ENCODE measurements at regions not wholly inside any gene's neighbourhood (a gene's known extent, or its start where the extent isn't known, plus 50 kb on each side); places are given as distances from the start of the nearest gene placed in this dataset.
A peak's percentile ranks its signal among the peaks of the same experiment; 100 is the strongest.

DNA sequence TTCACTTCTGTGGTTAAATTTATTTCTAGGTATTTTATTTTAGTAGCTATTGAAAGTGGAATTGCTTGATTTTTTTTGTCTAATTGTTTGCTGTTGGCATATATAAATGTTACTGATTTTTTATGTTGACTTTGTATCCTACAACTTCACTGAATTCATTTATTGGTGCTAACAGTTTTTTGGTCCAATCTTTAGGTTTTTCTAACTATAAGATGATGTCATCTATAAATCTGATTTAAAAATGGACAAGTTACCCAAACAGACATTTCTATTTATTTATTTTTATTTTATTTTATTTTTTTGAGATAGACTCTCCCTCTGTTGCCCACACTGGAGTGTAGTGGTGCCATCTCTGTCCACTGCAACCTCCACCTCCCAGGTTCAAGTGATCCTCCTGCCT is 162.3 kb downstream of the COX7C start:
- H3K4me3 Mint-ChIP-seq: no peak overlapping the region
- TF ChIP-seq CTCF (conservative IDR thresholded peaks at IDR 0.05): no peak

DNA sequence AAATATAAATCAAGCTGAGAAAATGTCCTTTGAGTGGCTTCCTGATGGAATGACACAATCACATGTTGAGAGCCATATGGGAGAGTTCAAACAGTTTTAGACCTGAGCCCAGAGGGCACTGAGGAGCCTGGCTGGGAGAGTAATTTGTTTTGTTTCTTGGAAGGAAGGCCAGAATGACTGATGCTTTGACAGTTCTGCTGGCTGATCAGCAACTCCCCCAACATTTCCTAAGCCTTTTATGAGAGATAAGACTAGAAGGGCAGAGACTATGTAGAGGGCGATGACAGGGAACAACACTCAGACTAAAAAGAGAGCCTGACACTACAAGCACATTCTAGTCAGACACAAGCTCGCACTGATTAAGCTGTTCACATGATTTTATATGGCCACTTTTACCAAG is 169.2 kb downstream of the COX7C start:
- peak overlapping the region; percentile 22 for H3K27ac Mint-ChIP-seq (ENCODE audit: unreplicated experiment)
- H3K4me3 Mint-ChIP-seq: no peak overlapping the region

More for the DNA sequence above, 162.3 kb downstream of the COX7C start:
- Mint-ChIP-seq H3K27ac (ENCODE audit: unreplicated experiment) (no peak overlapping the region), H3K36me3 (ENCODE audit: low read depth) (no peaks in the 10 kb centered on the region), H3K4me1 (no peaks in the 10 kb centered on the region), H3K27me3 (ENCODE audit: low read depth) (no peaks in the 10 kb centered on the region), H3K9me3 (peaks cover 11% of the 10 kb centered on the region)
- no peak for DNase-seq (ENCODE audit: low read depth, low spot score)

GRCh38 chr5:86795659-86796058 is 177.9 kb downstream of the COX7C start:
- DNase-seq (ENCODE audit: low read depth, low spot score): no peak
- H3K4me3 Mint-ChIP-seq: no peak overlapping the region
- H3K27ac Mint-ChIP-seq (ENCODE audit: unreplicated experiment): no peak overlapping the region
- TF ChIP-seq CTCF (conservative IDR thresholded peaks at IDR 0.05): no peak
- peaks cover 6% of the 10 kb centered on the region for H3K4me1 Mint-ChIP-seq
- peaks cover 2% of the 10 kb centered on the region for H3K9me3 Mint-ChIP-seq
- no peaks in the 10 kb centered on the region for H3K27me3 Mint-ChIP-seq (ENCODE audit: low read depth)
- no peaks in the 10 kb centered on the region for H3K36me3 Mint-ChIP-seq (ENCODE audit: low read depth)

More for the DNA sequence above, 169.2 kb downstream of the COX7C start:
- no peak for TF ChIP-seq CTCF (conservative IDR thresholded peaks at IDR 0.05)
- Mint-ChIP-seq H3K9me3 (no peaks in the 10 kb centered on the region), H3K27me3 (ENCODE audit: low read depth) (no peaks in the 10 kb centered on the region), H3K4me1 (peaks cover 9% of the 10 kb centered on the region), H3K36me3 (ENCODE audit: low read depth) (no peaks in the 10 kb centered on the region)
- no peak for DNase-seq (ENCODE audit: low read depth, low spot score)

GRCh38 chr5:86797677-86798076 is 179.9 kb downstream of the COX7C start:
- H3K27me3 Mint-ChIP-seq (ENCODE audit: low read depth): no peaks in the 10 kb centered on the region
- H3K27ac Mint-ChIP-seq (ENCODE audit: unreplicated experiment): no peak overlapping the region
- no peak overlapping the region for H3K4me3 Mint-ChIP-seq
- peaks cover 2% of the 10 kb centered on the region for H3K9me3 Mint-ChIP-seq
- no peak for TF ChIP-seq CTCF (conservative IDR thresholded peaks at IDR 0.05)
- H3K4me1 Mint-ChIP-seq: peaks cover 6% of the 10 kb centered on the region
- DNase-seq (ENCODE audit: low read depth, low spot score): no peak
- H3K36me3 Mint-ChIP-seq (ENCODE audit: low read depth): no peaks in the 10 kb centered on the region

DNA sequence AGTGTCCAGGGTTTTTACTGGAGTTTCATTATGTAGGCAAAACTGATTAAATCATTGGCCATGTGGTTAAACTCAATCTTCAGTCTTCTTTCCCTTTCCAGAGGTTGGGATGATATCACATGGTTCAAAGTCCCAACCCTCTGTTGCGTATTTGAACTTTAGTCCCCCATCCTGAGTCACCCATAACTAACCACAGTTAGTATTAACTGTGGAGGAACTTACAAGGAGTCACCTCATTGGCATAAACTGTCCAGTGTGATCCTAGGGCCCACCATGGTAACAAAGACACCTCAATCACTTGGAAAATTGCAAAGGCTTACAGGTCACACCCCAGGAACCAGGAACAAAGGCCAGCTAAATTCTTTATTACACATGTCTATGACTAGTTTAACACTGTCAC is 188.5 kb downstream of the COX7C start:
- no peaks in the 10 kb centered on the region for H3K4me1 Mint-ChIP-seq
- H3K27me3 Mint-ChIP-seq (ENCODE audit: low read depth): no peaks in the 10 kb centered on the region
- no peak for DNase-seq (ENCODE audit: low read depth, low spot score)
- H3K4me3 Mint-ChIP-seq: no peak overlapping the region
- no peak overlapping the region for H3K27ac Mint-ChIP-seq (ENCODE audit: unreplicated experiment)
- H3K36me3 Mint-ChIP-seq (ENCODE audit: low read depth): no peaks in the 10 kb centered on the region
- peaks cover 6% of the 10 kb centered on the region for H3K9me3 Mint-ChIP-seq
- no peak for TF ChIP-seq CTCF (conservative IDR thresholded peaks at IDR 0.05)

Measured in neural crest cell (in vitro differentiated cells).